HepG2 (cell line): ENCODE measurements at regions not wholly inside any gene's neighbourhood (a gene's known extent, or its start where the extent isn't known, plus 50 kb on each side); places are given as distances from the start of the nearest gene placed in this dataset.

Source experiments
- ATAC-seq: fragments of 200-7000 bp; cut with Tn5 transposase; 3 replicates; pipeline ENCODE4 v1.9.1; 2020; ENCODE audit warnings: mild to moderate bottlenecking, moderate library complexity
- BruUV-seq: library from RNA; stranded (reverse); fragments of 400-500 nt; replicated peaks from 2 replicates; lab custom pipeline; 2021; lab: Mats Ljungman, UMichigan
- CTCF ChIA-PET: fragments of 300-600 bp; formaldehyde crosslinking; extraction: SDS; loops from one replicate; lab custom pipeline; 2021; ENCODE audit warnings: low total read pairs, inconsistent platforms, low intra/inter-chr PET ratio; lab: Yijun Ruan, JAX
- POLR2A ChIA-PET: fragments of 350-600 bp; sonication (Branson Sonifier 250); formaldehyde crosslinking; loops from one replicate; lab custom pipeline; 2020; ENCODE audit warnings: antibody characterized with exemption, inconsistent platforms; lab: Yijun Ruan, JAX
- DNase-seq: peaks from one replicate; pipeline ENCODE4 v3.0.0-alpha.2; 2015; ENCODE audit warnings: low spot score
- FAIRE-seq: peaks from 3 replicates; lab custom pipeline; 2011; peaks lifted over from hg19 to GRCh38; lab: Jason Lieb, UNC
- H2AFZ ChIP-seq: one replicate; pipeline ENCODE4 v1.6.1; 2011; ENCODE audit warnings: low read length, inconsistent platforms
- H3K27ac ChIP-seq: fragments of 300-600 bp; 3 replicates; pipeline ENCODE4 v1.8.0; 2011; ENCODE audit warnings: mixed run types, mild to moderate bottlenecking, mixed read lengths, low read length, inconsistent platforms; ENCODE audit not compliant: insufficient read depth; ENCODE audit errors: extremely low read length
- H3K27me3 ChIP-seq, 2 experiments: fragments of 200-600 bp in 1 of 2; 2 replicates in 1 of 2; 3 replicates in 1 of 2; pipeline versions ENCODE4 v1.6.0 to v1.8.0; 2011; ENCODE audit warnings: low read length in 2 of 2, mild to moderate bottlenecking in 2 of 2, moderate library complexity in 2 of 2, inconsistent platforms in 1 of 2; ENCODE audit not compliant: insufficient read depth in 2 of 2, control insufficient read depth in 1 of 2
- H3K36me3 ChIP-seq, 2 experiments: fragments of 200-600 bp in 1 of 2; replicated peaks in 1 of 2; 2 replicates in 1 of 2; 3 replicates in 1 of 2; pipeline versions ENCODE4 v1.5.1 to v1.8.0; 2011; ENCODE audit warnings: low read length in 2 of 2, inconsistent platforms in 1 of 2; ENCODE audit not compliant: insufficient read depth in 2 of 2, control insufficient read depth in 1 of 2
- H3K4me1 ChIP-seq: 2 replicates; pipeline ENCODE4 v1.5.1; 2012; ENCODE audit warnings: low read length, inconsistent platforms; ENCODE audit not compliant: insufficient read depth
- H3K4me2 ChIP-seq: 2 replicates; pipeline ENCODE4 v1.6.0; 2011; ENCODE audit warnings: low read depth, low read length, inconsistent platforms
- H3K4me3 ChIP-seq, 3 experiments: fragments of 200-600 bp in 1 of 3; sonication (generic), shearing (Covaris generic) in 1 of 3; replicated peaks in 1 of 3; 2 replicates each; pipeline ENCODE4 v1.5.1; 2011 to 2016; ENCODE audit warnings: low read length in 3 of 3, inconsistent platforms in 2 of 3, low read depth in 2 of 3, mild to moderate bottlenecking in 2 of 3, control low read depth in 1 of 3, mixed read lengths in 1 of 3; ENCODE audit not compliant: insufficient read depth in 1 of 3
- H3K79me2 ChIP-seq: one replicate; pipeline ENCODE4 v1.6.1; 2011; ENCODE audit warnings: low read length, inconsistent platforms; ENCODE audit not compliant: insufficient read depth
- H3K9ac ChIP-seq: 2 replicates; pipeline ENCODE4 v1.6.0; 2011; ENCODE audit warnings: mild to moderate bottlenecking, low read depth, low read length, inconsistent platforms; ENCODE audit not compliant: insufficient read depth
- H3K9me3 ChIP-seq: 2 replicates; pipeline ENCODE4 v1.5.1; 2012; ENCODE audit warnings: mild to moderate bottlenecking, low read length
- H4K20me1 ChIP-seq: 2 replicates; pipeline ENCODE4 v1.6.0; 2011; ENCODE audit warnings: inconsistent platforms, mild to moderate bottlenecking, low read length, moderate library complexity; ENCODE audit not compliant: insufficient read depth
- HES4 ChIP-seq: sonication (generic); formaldehyde crosslinking; IDR thresholded peaks from 2 replicates; pipeline ENCODE4 v1.9.0; 2021; ENCODE audit warnings: mild to moderate bottlenecking, missing genetic modification reagents, borderline replicate concordance
- HNF1B ChIP-seq: sonication (generic); formaldehyde crosslinking; IDR thresholded peaks from 2 replicates; pipeline ENCODE4 v1.5.1; 2020; ENCODE audit warnings: mild to moderate bottlenecking, moderate library complexity, missing genetic modification reagents
- PREB ChIP-seq: sonication (generic); formaldehyde crosslinking; IDR thresholded peaks from 2 replicates; pipeline ENCODE4 v1.4.0; 2020; ENCODE audit warnings: missing genetic modification reagents
- TAF1 ChIP-seq: sonication (generic); formaldehyde crosslinking; IDR thresholded peaks from 2 replicates; pipeline ENCODE4 v1.4.0; 2020; ENCODE audit warnings: missing genetic modification reagents
- ZBTB10 ChIP-seq: sonication (generic); formaldehyde crosslinking; IDR thresholded peaks from 2 replicates; pipeline ENCODE4 v1.4.0; 2020; ENCODE audit warnings: missing genetic modification reagents, borderline replicate concordance
- ZEB1 ChIP-seq: IDR thresholded peaks from 2 replicates; pipeline ENCODE4 v1.6.1; 2012; ENCODE audit warnings: mild to moderate bottlenecking, low read depth, inconsistent platforms; ENCODE audit not compliant: insufficient replicate concordance
- ZNF367 ChIP-seq: sonication (generic); formaldehyde crosslinking; IDR thresholded peaks from 2 replicates; pipeline ENCODE4 v1.4.0; 2020; ENCODE audit warnings: missing genetic modification reagents, borderline replicate concordance
- ZNF761 ChIP-seq: sonication (generic); formaldehyde crosslinking; conservative IDR thresholded peaks from 2 replicates; pipeline ENCODE4 v1.4.0; 2020; ENCODE audit warnings: mild to moderate bottlenecking, missing genetic modification reagents
- WGBS: methylation state at CpG from one replicate; pipeline ENCODE4 v1.1.6; 2017; ENCODE audit warnings: low lambda C conversion rate; 5-methylcytosine and 5-hydroxymethylcytosine counted together
- in situ Hi-C: cut with HindIII; loops from 2 replicates; pipeline ENCODE4 v1.10.0; 2017; ENCODE audit warnings: low pct_unique_long_range_greater_than_20kb; ENCODE audit not compliant: extremely low pct_ligation_motif_present
- intact Hi-C: fragments of 100-400 bp; cut with micrococcal nuclease; formaldehyde crosslinking; loops from one replicate; pipeline ENCODE4 v1.10.0; 2022; ENCODE audit not compliant: unreplicated experiment
- TF ChIP-seq, protein P1 (sequence below): sonication (generic); formaldehyde crosslinking; IDR thresholded peaks from 2 replicates; pipeline ENCODE4 v1.4.0; 2020; ENCODE audit warnings: low read depth, missing genetic modification reagents

- FAIRE-seq (no peak), DNase-seq (no peak), ATAC-seq (no peak)
- Histone ChIP-seq H3K4me3 (no peak overlapping the region), H3K36me3 (no peaks in the 10 kb centered on the region), H3K4me2 (no peak overlapping the region), H3K27me3 (peaks cover 0 to 3% of the 10 kb centered on the region in 2 experiments; a peak in 1 of 5 replicates), H3K79me2 (no peaks in the 10 kb centered on the region), H3K4me1 (no peaks in the 10 kb centered on the region), H3K9me3 (no peaks in the 10 kb centered on the region), H3K9ac (no peak overlapping the region), H2AFZ (no peak overlapping the region), H3K27ac (no peak overlapping the region), H4K20me1 (no peaks in the 10 kb centered on the region)
- WGBS = 8% methylated on average over 1 of the region's 1 CpG
- POLR2A ChIA-PET = no interaction called here
- TF ChIP-seq PREB (CRISPR knock-in tag) (no peak), ZBTB10 (no peak), ZNF761 (no peak), HES4 (CRISPR knock-in tag) (no peak), HNF1B (CRISPR knock-in tag) (no peak), ZEB1 (no peak), ZNF367 (CRISPR knock-in tag) (no peak), TAF1 (no peak)
- TF ChIP-seq, protein P1, sequence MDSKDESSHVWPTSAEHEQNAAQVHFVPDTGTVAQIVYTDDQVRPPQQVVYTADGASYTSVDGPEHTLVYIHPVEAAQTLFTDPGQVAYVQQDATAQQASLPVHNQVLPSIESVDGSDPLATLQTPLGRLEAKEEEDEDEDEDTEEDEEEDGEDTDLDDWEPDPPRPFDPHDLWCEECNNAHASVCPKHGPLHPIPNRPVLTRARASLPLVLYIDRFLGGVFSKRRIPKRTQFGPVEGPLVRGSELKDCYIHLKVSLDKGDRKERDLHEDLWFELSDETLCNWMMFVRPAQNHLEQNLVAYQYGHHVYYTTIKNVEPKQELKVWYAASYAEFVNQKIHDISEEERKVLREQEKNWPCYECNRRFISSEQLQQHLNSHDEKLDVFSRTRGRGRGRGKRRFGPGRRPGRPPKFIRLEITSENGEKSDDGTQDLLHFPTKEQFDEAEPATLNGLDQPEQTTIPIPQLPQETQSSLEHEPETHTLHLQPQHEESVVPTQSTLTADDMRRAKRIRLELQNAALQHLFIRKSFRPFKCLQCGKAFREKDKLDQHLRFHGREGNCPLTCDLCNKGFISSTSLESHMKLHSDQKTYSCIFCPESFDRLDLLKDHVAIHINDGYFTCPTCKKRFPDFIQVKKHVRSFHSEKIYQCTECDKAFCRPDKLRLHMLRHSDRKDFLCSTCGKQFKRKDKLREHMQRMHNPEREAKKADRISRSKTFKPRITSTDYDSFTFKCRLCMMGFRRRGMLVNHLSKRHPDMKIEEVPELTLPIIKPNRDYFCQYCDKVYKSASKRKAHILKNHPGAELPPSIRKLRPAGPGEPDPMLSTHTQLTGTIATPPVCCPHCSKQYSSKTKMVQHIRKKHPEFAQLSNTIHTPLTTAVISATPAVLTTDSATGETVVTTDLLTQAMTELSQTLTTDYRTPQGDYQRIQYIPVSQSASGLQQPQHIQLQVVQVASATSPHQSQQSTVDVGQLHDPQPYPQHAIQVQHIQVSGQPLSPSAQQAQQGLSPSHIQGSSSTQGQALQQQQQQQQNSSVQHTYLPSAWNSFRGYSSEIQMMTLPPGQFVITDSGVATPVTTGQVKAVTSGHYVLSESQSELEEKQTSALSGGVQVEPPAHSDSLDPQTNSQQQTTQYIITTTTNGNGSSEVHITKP = no peak
- in situ Hi-C loops = no loop called here
- no TSS peak for BruUV-seq
- CTCF ChIA-PET = no interaction called here
- intact Hi-C loops = no loop called here
Measured at GRCh38 chr3:126252373-126252772, 72.0 kb upstream of the ALDH1L1 start.
